ENCODE measurements at regions not wholly inside any gene's neighbourhood (a gene's known extent, or its start where the extent isn't known, plus 50 kb on each side); places are given as distances from the start of the nearest gene placed in this dataset.

GRCh38 chr3:76547674-76548073 is 492.2 kb upstream of the ROBO2 start:
- DNase-seq: no peak
- H3K36me3 ChIP-seq (replicated peaks in 1 of 2): no peaks in the 10 kb centered on the region
- H3K27me3 ChIP-seq: no peaks in the 10 kb centered on the region
- no peak overlapping the region for H3K27ac ChIP-seq
- no peaks in the 10 kb centered on the region for H3K9me3 ChIP-seq (replicated peaks in 1 of 3)
- WGBS, 4 donors: 69 to 73% (median 73%) methylated on average over 2 of the region's 2 CpGs
- H3K4me3 ChIP-seq: no peak overlapping the region
- intact Hi-C loops (cut with DNase I): no loop called here
- H3K4me1 ChIP-seq (replicated peaks in 1 of 2): no peaks in the 10 kb centered on the region
- TF ChIP-seq POLR2A (IDR thresholded peaks at IDR 0.05) (no peak), CTCF (IDR thresholded peaks at IDR 0.05) (no peak)

GRCh38 chr3:76550522-76551201 is 489.2 kb upstream of the ROBO2 start:
- no peak overlapping the region for H3K4me3 ChIP-seq
- no peak for DNase-seq
- H3K36me3 ChIP-seq (replicated peaks in 1 of 2): no peaks in the 10 kb centered on the region
- no peak for TF ChIP-seq CTCF (IDR thresholded peaks at IDR 0.05)
- no peak for TF ChIP-seq POLR2A (IDR thresholded peaks at IDR 0.05)
- intact Hi-C loops (cut with DNase I): no loop called here
- no peaks in the 10 kb centered on the region for H3K4me1 ChIP-seq (replicated peaks in 1 of 2)
- 81 to 96% (median 92%) methylated on average over 4 to 7 of the region's 7 CpGs for WGBS, 4 donors
- no peak overlapping the region for H3K27ac ChIP-seq
- no peaks in the 10 kb centered on the region for H3K27me3 ChIP-seq
- H3K9me3 ChIP-seq (replicated peaks in 1 of 3): no peaks in the 10 kb centered on the region

GRCh38 chr3:76551739-76552138 is 488.2 kb upstream of the ROBO2 start:
- Histone ChIP-seq H3K27ac (no peak overlapping the region), H3K36me3 (replicated peaks in 1 of 2) (no peaks in the 10 kb centered on the region), H3K4me1 (replicated peaks in 1 of 2) (no peaks in the 10 kb centered on the region), H3K9me3 (replicated peaks in 1 of 3) (no peaks in the 10 kb centered on the region), H3K4me3 (no peak overlapping the region), H3K27me3 (no peaks in the 10 kb centered on the region)
- intact Hi-C loops (cut with DNase I): no loop called here
- TF ChIP-seq CTCF (IDR thresholded peaks at IDR 0.05): no peak
- no peak for TF ChIP-seq POLR2A (IDR thresholded peaks at IDR 0.05)
- 69 to 89% (median 84%) methylated on average over 4 to 5 of the region's 5 CpGs for WGBS, 4 donors
- DNase-seq: no peak

GRCh38 chr3:76552653-76553052 is 487.2 kb upstream of the ROBO2 start:
- Histone ChIP-seq H3K4me3 (no peak overlapping the region), H3K36me3 (replicated peaks in 1 of 2) (no peaks in the 10 kb centered on the region), H3K27ac (no peak overlapping the region), H3K9me3 (replicated peaks in 1 of 3) (no peaks in the 10 kb centered on the region), H3K4me1 (replicated peaks in 1 of 2) (no peaks in the 10 kb centered on the region), H3K27me3 (no peaks in the 10 kb centered on the region)
- WGBS, 4 donors: 63 to 81% (median 66%) methylated on average over 2 of the region's 2 CpGs
- no peak for TF ChIP-seq POLR2A (IDR thresholded peaks at IDR 0.05)
- no peak for TF ChIP-seq CTCF (IDR thresholded peaks at IDR 0.05)
- DNase-seq: no peak
- intact Hi-C loops (cut with DNase I): no loop called here
